A549 (cell line): ENCODE measurements at regions not wholly inside any gene's neighbourhood (a gene's known extent, or its start where the extent isn't known, plus 50 kb on each side); places are given as distances from the start of the nearest gene placed in this dataset.

Experiments used
- CEBPB ChIP-seq, 2 experiments: fragments of >200 bp in 1 of 2; sonication (Bioruptor Twin) in 1 of 2; formaldehyde crosslinking in 1 of 2; IDR thresholded peaks; 2 replicates each; pipeline ENCODE4 v1.6.1; 2012 to 2016
- MYC ChIP-seq: IDR thresholded peaks from 2 replicates; pipeline ENCODE4 v1.6.1; 2012; ENCODE audit warnings: mild to moderate bottlenecking, inconsistent platforms, low read length, improper control_type of control experiment, borderline replicate concordance
- TF ChIP-seq, protein P1 (sequence below): fragments of 450-650 bp; IDR thresholded peaks from 2 replicates; pipeline ENCODE4 v1.6.1; 2014; ENCODE audit warnings: antibody characterized with exemption
- TF ChIP-seq, protein P2 (sequence below): fragments of >200 bp; sonication (Bioruptor Twin); formaldehyde crosslinking; IDR thresholded peaks from 3 replicates; pipeline ENCODE4 v1.5.1; 2016

DNA sequence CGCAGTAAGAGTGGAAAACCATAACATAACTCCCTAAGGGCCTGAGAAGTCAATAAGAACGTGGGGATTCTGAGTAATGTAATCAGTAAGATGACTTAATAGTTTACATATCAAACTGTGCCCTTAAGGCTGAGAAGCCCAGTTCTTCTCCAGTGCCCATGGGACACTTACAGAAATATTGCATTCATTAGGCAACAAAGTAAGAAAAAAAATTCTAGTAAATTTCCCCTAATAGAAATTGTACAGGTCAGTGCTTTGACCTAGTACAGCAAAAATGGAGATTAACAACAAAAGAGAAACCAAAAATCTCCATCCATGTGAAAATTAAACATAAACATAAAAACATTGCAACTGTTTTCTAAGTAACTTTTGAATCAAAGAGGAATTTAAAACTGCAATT lies 139.8 kb upstream of the HS6ST1 start:
- TF ChIP-seq, protein P1, sequence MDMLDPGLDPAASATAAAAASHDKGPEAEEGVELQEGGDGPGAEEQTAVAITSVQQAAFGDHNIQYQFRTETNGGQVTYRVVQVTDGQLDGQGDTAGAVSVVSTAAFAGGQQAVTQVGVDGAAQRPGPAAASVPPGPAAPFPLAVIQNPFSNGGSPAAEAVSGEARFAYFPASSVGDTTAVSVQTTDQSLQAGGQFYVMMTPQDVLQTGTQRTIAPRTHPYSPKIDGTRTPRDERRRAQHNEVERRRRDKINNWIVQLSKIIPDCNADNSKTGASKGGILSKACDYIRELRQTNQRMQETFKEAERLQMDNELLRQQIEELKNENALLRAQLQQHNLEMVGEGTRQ, result no peak
- TF ChIP-seq CEBPB (IDR thresholded peaks at IDR 0.05) (no peak), MYC (no peak)
- TF ChIP-seq, protein P2, sequence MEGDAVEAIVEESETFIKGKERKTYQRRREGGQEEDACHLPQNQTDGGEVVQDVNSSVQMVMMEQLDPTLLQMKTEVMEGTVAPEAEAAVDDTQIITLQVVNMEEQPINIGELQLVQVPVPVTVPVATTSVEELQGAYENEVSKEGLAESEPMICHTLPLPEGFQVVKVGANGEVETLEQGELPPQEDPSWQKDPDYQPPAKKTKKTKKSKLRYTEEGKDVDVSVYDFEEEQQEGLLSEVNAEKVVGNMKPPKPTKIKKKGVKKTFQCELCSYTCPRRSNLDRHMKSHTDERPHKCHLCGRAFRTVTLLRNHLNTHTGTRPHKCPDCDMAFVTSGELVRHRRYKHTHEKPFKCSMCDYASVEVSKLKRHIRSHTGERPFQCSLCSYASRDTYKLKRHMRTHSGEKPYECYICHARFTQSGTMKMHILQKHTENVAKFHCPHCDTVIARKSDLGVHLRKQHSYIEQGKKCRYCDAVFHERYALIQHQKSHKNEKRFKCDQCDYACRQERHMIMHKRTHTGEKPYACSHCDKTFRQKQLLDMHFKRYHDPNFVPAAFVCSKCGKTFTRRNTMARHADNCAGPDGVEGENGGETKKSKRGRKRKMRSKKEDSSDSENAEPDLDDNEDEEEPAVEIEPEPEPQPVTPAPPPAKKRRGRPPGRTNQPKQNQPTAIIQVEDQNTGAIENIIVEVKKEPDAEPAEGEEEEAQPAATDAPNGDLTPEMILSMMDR, result no peak
